ENCODE measurements at regions not wholly inside any gene's neighbourhood (a gene's known extent, or its start where the extent isn't known, plus 50 kb on each side); places are given as distances from the start of the nearest gene placed in this dataset.

DNA sequence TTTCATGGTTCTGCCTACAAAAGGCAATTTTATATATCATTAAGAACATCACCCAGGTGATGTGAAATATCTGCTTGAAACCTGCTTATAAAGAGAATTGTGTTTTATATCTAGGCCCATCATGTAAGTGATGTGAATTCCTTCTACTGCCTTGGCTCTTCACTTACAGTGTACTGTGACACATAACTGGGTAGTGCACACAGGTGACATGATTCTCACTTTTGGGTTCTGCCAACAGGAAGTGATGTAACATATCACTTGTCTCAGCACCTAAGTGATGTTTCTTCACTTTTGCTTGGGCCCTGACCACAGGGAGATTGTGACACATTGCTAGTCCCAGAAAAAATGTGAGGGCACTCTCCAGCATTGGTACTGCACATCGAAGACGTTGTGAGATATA, 867.0 kb upstream of the TSPY4 start:
- Histone ChIP-seq H3K9me3 (no peaks in the 10 kb centered on the region), H3K4me3 (no peak overlapping the region), H3K27ac (no peak overlapping the region), H3K4me1 (no peaks in the 10 kb centered on the region), H3K27me3 (no peaks in the 10 kb centered on the region), H3K36me3 (no peaks in the 10 kb centered on the region)
- TF ChIP-seq CTCF (IDR thresholded peaks at IDR 0.05) (no peak), POLR2A (IDR thresholded peaks at IDR 0.05) (no peak), POLR2AphosphoS5 (IDR thresholded peaks at IDR 0.05) (no peak)
- intact Hi-C loops (cut with DNase I; ENCODE audit: low total_unique reads): no loop called here
- DNase-seq (ENCODE audit: low spot score in 2 of 2): no peak

GRCh38 chrY:8479141-8479540, 858.1 kb upstream of the TSPY4 start:
- intact Hi-C loops (cut with DNase I; ENCODE audit: low total_unique reads): no loop called here
- Histone ChIP-seq H3K27me3 (no peaks in the 10 kb centered on the region), H3K27ac (no peak overlapping the region), H3K9me3 (no peaks in the 10 kb centered on the region), H3K36me3 (no peaks in the 10 kb centered on the region), H3K4me1 (no peaks in the 10 kb centered on the region), H3K4me3 (no peak overlapping the region)
- DNase-seq (ENCODE audit: low spot score in 2 of 2): no peak
- no peak for TF ChIP-seq POLR2A (IDR thresholded peaks at IDR 0.05)
- no peak for TF ChIP-seq POLR2AphosphoS5 (IDR thresholded peaks at IDR 0.05)
- no peak for TF ChIP-seq CTCF (IDR thresholded peaks at IDR 0.05)

DNA sequence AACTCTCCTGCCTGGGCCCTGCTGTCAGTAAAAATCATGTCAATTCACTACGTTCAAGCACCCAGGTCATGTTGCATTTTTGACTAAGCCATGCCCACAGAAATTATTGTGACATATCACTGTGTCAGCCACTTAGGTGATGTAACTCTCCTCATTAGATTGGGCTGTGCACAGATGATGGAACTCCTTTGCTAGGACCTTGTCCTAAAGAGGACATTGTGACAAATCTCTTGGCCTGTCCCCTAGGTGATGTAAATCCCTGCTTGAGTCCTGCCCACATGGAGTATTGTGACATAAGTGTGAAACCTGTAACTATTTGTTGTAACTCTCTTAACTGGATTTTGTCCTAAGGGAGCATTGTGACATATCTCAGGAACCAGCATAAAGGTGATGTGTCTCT, 848.3 kb upstream of the TSPY4 start:
- H3K4me1 ChIP-seq: no peaks in the 10 kb centered on the region
- no peaks in the 10 kb centered on the region for H3K27me3 ChIP-seq
- no peak for DNase-seq (ENCODE audit: low spot score in 2 of 2)
- TF ChIP-seq POLR2AphosphoS5 (IDR thresholded peaks at IDR 0.05) (no peak), CTCF (IDR thresholded peaks at IDR 0.05) (no peak)
- intact Hi-C loops (cut with DNase I; ENCODE audit: low total_unique reads): no loop called here
- H3K27ac ChIP-seq: no peak overlapping the region
- no peaks in the 10 kb centered on the region for H3K9me3 ChIP-seq
- no peaks in the 10 kb centered on the region for H3K36me3 ChIP-seq
- no peak overlapping the region for H3K4me3 ChIP-seq

GRCh38 chrY:8489880-8490630, 847.2 kb upstream of the TSPY4 start:
- H3K4me3 ChIP-seq: no peak overlapping the region
- no peak for DNase-seq (ENCODE audit: low spot score in 2 of 2)
- no peaks in the 10 kb centered on the region for H3K36me3 ChIP-seq
- no peaks in the 10 kb centered on the region for H3K27me3 ChIP-seq
- no peaks in the 10 kb centered on the region for H3K9me3 ChIP-seq
- intact Hi-C loops (cut with DNase I; ENCODE audit: low total_unique reads): no loop called here
- TF ChIP-seq POLR2AphosphoS5 (IDR thresholded peaks at IDR 0.05): no peak
- TF ChIP-seq POLR2A (IDR thresholded peaks at IDR 0.05): no peak
- TF ChIP-seq CTCF (IDR thresholded peaks at IDR 0.05): no peak
- no peak overlapping the region for H3K27ac ChIP-seq
- H3K4me1 ChIP-seq: no peaks in the 10 kb centered on the region

GRCh38 chrY:8494396-8494795, 842.9 kb upstream of the TSPY4 start:
- H3K36me3 ChIP-seq: no peaks in the 10 kb centered on the region
- no peak overlapping the region for H3K27ac ChIP-seq
- H3K9me3 ChIP-seq: no peaks in the 10 kb centered on the region
- H3K27me3 ChIP-seq: no peaks in the 10 kb centered on the region
- no peak overlapping the region for H3K4me3 ChIP-seq
- TF ChIP-seq CTCF (IDR thresholded peaks at IDR 0.05) (no peak), POLR2AphosphoS5 (IDR thresholded peaks at IDR 0.05) (no peak), POLR2A (IDR thresholded peaks at IDR 0.05) (no peak)
- DNase-seq (ENCODE audit: low spot score in 2 of 2): no peak
- intact Hi-C loops (cut with DNase I; ENCODE audit: low total_unique reads): no loop called here
- H3K4me1 ChIP-seq: no peaks in the 10 kb centered on the region

All from breast epithelium (tissue), 4 donors.